Heart left ventricle (tissue), 16 donors: ENCODE measurements at regions not wholly inside any gene's neighbourhood (a gene's known extent, or its start where the extent isn't known, plus 50 kb on each side); places are given as distances from the start of the nearest gene placed in this dataset.

Experiments used
- ATAC-seq, 4 donors: fragments of 200-7000 bp; cut with Tn5 transposase; one replicate each; pipeline ENCODE4 v1.9.1; 2020 to 2022; ENCODE audit warnings: moderate library complexity in 4 of 4, mild to moderate bottlenecking in 3 of 4, moderate number of reproducible peaks in 1 of 4
- DNase-seq, 5 donors: peaks; one replicate each; pipeline ENCODE4 v3.0.0-alpha.2; 2020
- H3K27ac ChIP-seq, 12 donors: fragments of 200-600 bp; sonication (generic) in 4 of 12; one replicate each; pipeline versions ENCODE4 v1.5.0 to v1.8.0; 2016 to 2022; ENCODE audit warnings: mild to moderate bottlenecking in 2 of 12
- H3K27me3 ChIP-seq, 9 donors: fragments of 200-600 bp; sonication (generic) in 2 of 9; one replicate each; pipeline versions ENCODE4 v1.5.1 to v1.8.0; 2016 to 2022; ENCODE audit warnings: mild to moderate bottlenecking in 3 of 9
- H3K36me3 ChIP-seq, 9 donors: fragments of 200-600 bp; sonication (generic) in 2 of 9; one replicate each; pipeline versions ENCODE4 v1.5.0 to v1.8.0; 2018 to 2022; ENCODE audit warnings: mild to moderate bottlenecking in 2 of 9
- H3K4me1 ChIP-seq, 12 donors: fragments of 200-600 bp; sonication (generic) in 4 of 12; one replicate each; pipeline versions ENCODE4 v1.5.0 to v1.8.0; 2016 to 2022; ENCODE audit warnings: mild to moderate bottlenecking in 3 of 12
- H3K4me3 ChIP-seq, 12 donors: fragments of 200-600 bp; sonication (generic) in 4 of 12; one replicate each; pipeline versions ENCODE4 v1.5.0 to v1.8.0; 2017 to 2022; ENCODE audit warnings: mild to moderate bottlenecking in 9 of 12, moderate library complexity in 4 of 12
- H3K9me3 ChIP-seq, 12 donors: fragments of 200-600 bp; sonication (generic) in 4 of 12; one replicate each; pipeline versions ENCODE4 v1.5.0 to v1.8.0; 2016 to 2022; ENCODE audit warnings: mild to moderate bottlenecking in 1 of 12
- POLR2A ChIP-seq, 2 donors: fragments of 450-650 bp; IDR thresholded peaks; one replicate each; pipeline ENCODE4 v1.6.1; 2017; ENCODE audit warnings: antibody characterized with exemption in 2 of 2, mild to moderate bottlenecking in 2 of 2, moderate library complexity in 2 of 2
- WGBS, 4 donors: extraction: QIAGEN DNeasy Blood & Tissue Kit in 2 of 4; methylation state at CpG; one replicate each; pipeline versions ENCODE4 v1.1.5 to v1.1.7; 2013 to 2018; 5-methylcytosine and 5-hydroxymethylcytosine counted together
- intact Hi-C, 10 donors: fragments of 100-400 bp; cut with DNase I; formaldehyde crosslinking; loops; one replicate each; pipeline versions ENCODE4 v1.11.1 to v1.14.2; 2022
- TF ChIP-seq, protein P1 (sequence below), 12 donors: fragments of 200-600 bp; sonication (generic) in 4 of 12; IDR thresholded peaks; one replicate each; pipeline versions ENCODE4 v1.5.0 to v1.8.0; 2018 to 2022; ENCODE audit warnings: antibody characterized with exemption in 12 of 12, mild to moderate bottlenecking in 5 of 12
- donor health status: ischemic (EF 13 %, LVEDD 7.1; RV severe dilation, severe dysfunction).
- donor health status: healthy with polysubstance abuse.
- donor health status: DM: no; HTN: yes; CAD: no.
- donor health status: DM: no; HTN: no; CAD: no.
- donor health status: ischemic (EF 25% LVEDD 6.9; RV normal size, moderate dysfunction).
- donor health status: ischemic (EF 25% LVEDD 5.7; RV mildly dilated, moderate dysfunction).
- donor health status: healthy.
- donor health status: DM: yes; HTN: yes; CAD: no.
- donor health status: ischemic (EF 35%, LVEDD 5.7; RV mildly dilated, moderate dysfunction).
- donor health status: nonischemic (EF 11% LVEDD 7.7; RV severe dilation, severe dysfunction).
- donor health status: DM: yes; HTN: yes; CAD: no.
- donor health status: PGD.
- donor health status: ischemic (EF 29% LVEDD 5.4; RV normal size, mild dysfunction).
- donor health status: nonischemic (EF 23%, LVEDD 6.1; RV moderate dilation, normal function).

DNA sequence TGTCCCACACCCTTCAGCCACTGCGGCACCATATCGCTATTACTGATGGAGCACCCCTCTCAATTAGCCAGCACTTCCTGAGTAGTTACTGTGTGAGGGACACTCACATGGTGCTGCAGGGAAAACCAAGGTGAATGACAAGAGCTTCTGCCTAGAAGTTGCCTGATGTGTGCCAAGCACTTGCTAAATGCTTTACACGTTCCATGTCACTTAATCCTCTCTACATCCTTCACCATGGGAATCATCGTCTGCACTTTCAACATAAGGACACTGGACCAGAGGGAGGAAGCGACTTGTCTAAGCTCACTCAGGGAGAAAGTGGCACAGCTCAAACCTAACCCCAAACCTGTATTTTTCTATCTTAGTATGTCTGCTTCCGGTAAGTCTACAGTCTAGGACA is 344.8 kb downstream of the SIPA1L2 start:
- H3K9me3 ChIP-seq, result no peaks in the 10 kb centered on the region
- DNase-seq (no peak), ATAC-seq (no peak)
- 89 to 95% (median 90%) methylated on average over 6 of the region's 6 CpGs for WGBS, 4 donors
- TF ChIP-seq, protein P1, sequence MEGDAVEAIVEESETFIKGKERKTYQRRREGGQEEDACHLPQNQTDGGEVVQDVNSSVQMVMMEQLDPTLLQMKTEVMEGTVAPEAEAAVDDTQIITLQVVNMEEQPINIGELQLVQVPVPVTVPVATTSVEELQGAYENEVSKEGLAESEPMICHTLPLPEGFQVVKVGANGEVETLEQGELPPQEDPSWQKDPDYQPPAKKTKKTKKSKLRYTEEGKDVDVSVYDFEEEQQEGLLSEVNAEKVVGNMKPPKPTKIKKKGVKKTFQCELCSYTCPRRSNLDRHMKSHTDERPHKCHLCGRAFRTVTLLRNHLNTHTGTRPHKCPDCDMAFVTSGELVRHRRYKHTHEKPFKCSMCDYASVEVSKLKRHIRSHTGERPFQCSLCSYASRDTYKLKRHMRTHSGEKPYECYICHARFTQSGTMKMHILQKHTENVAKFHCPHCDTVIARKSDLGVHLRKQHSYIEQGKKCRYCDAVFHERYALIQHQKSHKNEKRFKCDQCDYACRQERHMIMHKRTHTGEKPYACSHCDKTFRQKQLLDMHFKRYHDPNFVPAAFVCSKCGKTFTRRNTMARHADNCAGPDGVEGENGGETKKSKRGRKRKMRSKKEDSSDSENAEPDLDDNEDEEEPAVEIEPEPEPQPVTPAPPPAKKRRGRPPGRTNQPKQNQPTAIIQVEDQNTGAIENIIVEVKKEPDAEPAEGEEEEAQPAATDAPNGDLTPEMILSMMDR (IDR thresholded peaks at IDR 0.05), result no peak
- no peak for TF ChIP-seq POLR2A (IDR thresholded peaks at IDR 0.05)
- no peaks in the 10 kb centered on the region for H3K36me3 ChIP-seq
- no peaks in the 10 kb centered on the region for H3K27me3 ChIP-seq
- intact Hi-C loops, result no loop called here
- H3K27ac ChIP-seq, result no peak overlapping the region
- no peak overlapping the region for H3K4me3 ChIP-seq
- H3K4me1 ChIP-seq, result peaks cover 0 to 9% (median 0%) of the 10 kb centered on the region in 12 donors

DNA sequence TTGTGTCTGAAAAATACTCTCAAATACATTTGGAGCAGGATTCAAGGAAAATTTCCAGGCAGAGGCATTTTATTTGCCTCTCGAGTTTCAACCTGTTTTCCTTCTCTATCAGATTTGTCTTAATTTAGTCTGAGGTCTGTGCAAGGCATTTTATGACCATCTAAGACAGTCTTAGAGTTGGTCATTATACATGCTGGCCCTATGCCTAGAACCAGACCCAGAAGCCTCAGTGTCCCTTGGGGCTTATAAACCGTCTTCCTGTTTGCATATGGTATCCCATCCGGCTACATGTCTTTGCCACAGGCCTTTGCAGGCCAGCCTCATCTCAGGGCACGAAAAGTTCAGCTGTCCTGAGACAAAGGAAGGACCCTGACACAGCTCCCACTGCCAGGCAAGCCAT is 346.1 kb downstream of the SIPA1L2 start:
- TF ChIP-seq, protein P1 (IDR thresholded peaks at IDR 0.05), result no peak
- no peak for TF ChIP-seq POLR2A (IDR thresholded peaks at IDR 0.05)
- no peak for ATAC-seq
- intact Hi-C loops, result no loop called here

DNA sequence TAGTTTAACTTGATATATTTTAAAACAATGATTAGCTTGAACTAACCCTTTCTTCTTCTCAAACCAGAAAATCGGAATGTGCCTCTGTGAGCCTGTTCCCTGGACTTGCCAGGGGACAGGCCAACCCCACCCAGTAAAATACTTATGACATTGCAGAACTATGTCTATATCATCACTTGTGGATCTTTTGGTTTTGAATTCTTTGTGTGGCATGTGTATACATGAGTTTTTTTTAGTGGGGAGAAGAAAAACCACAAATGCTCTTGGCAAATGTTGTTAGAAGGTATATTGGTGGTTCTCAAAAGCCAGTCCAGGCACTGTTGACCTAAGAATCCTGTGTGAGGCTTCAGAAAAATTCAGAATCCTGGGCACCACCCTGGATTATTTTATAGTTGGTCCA is 347.4 kb downstream of the SIPA1L2 start:
- H3K27me3 ChIP-seq, result no peaks in the 10 kb centered on the region
- TF ChIP-seq, protein P1 (IDR thresholded peaks at IDR 0.05), result no peak
- no peak for TF ChIP-seq POLR2A (IDR thresholded peaks at IDR 0.05)
- DNase-seq, result no peak
- intact Hi-C loops, result no loop called here
- ATAC-seq, result no peak
- H3K4me3 ChIP-seq, result no peak overlapping the region
- H3K4me1 ChIP-seq, result no peaks in the 10 kb centered on the region
- WGBS, 4 donors, result 89 to 100% (median 97%) methylated on average over 1 of the region's 1 CpG
- no peak overlapping the region for H3K27ac ChIP-seq
- H3K36me3 ChIP-seq, result no peaks in the 10 kb centered on the region
- no peaks in the 10 kb centered on the region for H3K9me3 ChIP-seq

More for the DNA sequence above, 346.1 kb downstream of the SIPA1L2 start:
- no peak overlapping the region for H3K4me3 ChIP-seq
- 55 to 71% (median 65%) methylated on average over 4 of the region's 4 CpGs for WGBS, 4 donors
- no peak for DNase-seq
- no peak overlapping the region for H3K27ac ChIP-seq
- H3K36me3 ChIP-seq, result no peaks in the 10 kb centered on the region
- no peaks in the 10 kb centered on the region for H3K27me3 ChIP-seq
- H3K9me3 ChIP-seq, result no peaks in the 10 kb centered on the region
- peaks cover 0 to 9% (median 0%) of the 10 kb centered on the region in 12 donors for H3K4me1 ChIP-seq

DNA sequence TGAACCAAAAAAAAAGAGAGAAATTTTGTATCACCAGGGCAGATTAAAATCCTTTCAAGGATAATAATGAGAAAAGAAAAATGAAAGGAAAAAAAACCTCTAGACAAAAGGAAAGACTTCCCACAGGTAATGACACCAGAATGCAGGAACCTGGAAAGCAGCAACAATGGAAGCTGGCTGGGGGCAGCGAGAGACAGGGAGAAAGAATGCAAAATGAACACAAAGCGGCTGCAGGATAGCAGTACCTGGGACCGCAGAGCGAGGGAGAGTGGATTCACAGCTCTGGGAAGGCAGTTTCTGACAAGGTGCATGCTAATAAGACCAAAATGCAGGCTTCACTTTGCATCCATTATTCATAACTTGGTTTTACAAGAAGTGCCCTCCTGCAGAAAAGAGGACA is 349.0 kb downstream of the SIPA1L2 start:
- intact Hi-C loops, result no loop called here
- DNase-seq (no peak), ATAC-seq (no peak)
- no peak for TF ChIP-seq POLR2A (IDR thresholded peaks at IDR 0.05)
- TF ChIP-seq, protein P1 (IDR thresholded peaks at IDR 0.05), result no peak
- H3K4me1 ChIP-seq, result no peaks in the 10 kb centered on the region
- no peaks in the 10 kb centered on the region for H3K27me3 ChIP-seq
- H3K9me3 ChIP-seq, result no peaks in the 10 kb centered on the region
- H3K4me3 ChIP-seq, result no peak overlapping the region
- 83 to 88% (median 87%) methylated on average over 4 of the region's 4 CpGs for WGBS, 4 donors
- no peaks in the 10 kb centered on the region for H3K36me3 ChIP-seq
- H3K27ac ChIP-seq, result no peak overlapping the region
